Right lobe of liver (tissue), 6 donors: ENCODE measurements at regions not wholly inside any gene's neighbourhood (a gene's known extent, or its start where the extent isn't known, plus 50 kb on each side); places are given as distances from the start of the nearest gene placed in this dataset.
A peak's percentile ranks its signal among the peaks of the same experiment; 100 is the strongest.

ENCODE experiments used
- ATAC-seq, 4 donors: fragments of 200-7000 bp; cut with Tn5 transposase; one replicate each; pipeline ENCODE4 v1.9.1; 2020; ENCODE audit warnings: mild to moderate bottlenecking in 4 of 4, moderate library complexity in 4 of 4
- DNase-seq, 3 donors: peaks; one replicate each; pipeline ENCODE4 v3.0.0-alpha.2; 2020
- H3K27ac ChIP-seq, 3 donors: fragments of 200-600 bp; one replicate each; pipeline ENCODE4 v1.8.0; 2022
- H3K27me3 ChIP-seq, 2 donors: fragments of 200-600 bp; one replicate each; pipeline ENCODE4 v1.8.0; 2022
- H3K36me3 ChIP-seq, 4 donors: fragments of 200-600 bp; sonication (generic) in 1 of 4; one replicate each; pipeline versions ENCODE4 v1.5.1 to v1.8.0; 2017 to 2022; ENCODE audit warnings: control low read depth in 1 of 4
- H3K4me1 ChIP-seq, 4 donors: fragments of 200-600 bp; sonication (generic) in 1 of 4; one replicate each; pipeline versions ENCODE4 v1.5.1 to v1.8.0; 2017 to 2022; ENCODE audit warnings: control low read depth in 1 of 4
- H3K4me3 ChIP-seq, 3 donors: fragments of 200-600 bp; one replicate each; pipeline ENCODE4 v1.8.0; 2022
- H3K9me3 ChIP-seq, 4 donors: fragments of 200-600 bp; sonication (generic) in 1 of 4; one replicate each; pipeline versions ENCODE4 v1.5.1 to v1.8.0; 2017 to 2022; ENCODE audit warnings: control low read depth in 1 of 4
- CTCF ChIP-seq, 4 donors: fragments of 200-600 bp in 3 of 4; fragments of 450-650 bp in 1 of 4; IDR thresholded peaks; one replicate each; pipeline versions ENCODE4 v1.5.1 to v1.8.0; 2016 to 2022; ENCODE audit warnings: antibody characterized with exemption in 4 of 4, mild to moderate bottlenecking in 2 of 4
- POLR2A ChIP-seq: fragments of 450-650 bp; IDR thresholded peaks from one replicate; pipeline ENCODE4 v1.6.1; 2017; ENCODE audit warnings: antibody characterized with exemption, mild to moderate bottlenecking
- WGBS: methylation state at CpG from one replicate; pipeline ENCODE4 v1.1.6; 2018; ENCODE audit warnings: low coverage, low lambda C conversion rate; ENCODE audit not compliant: insufficient coverage; ENCODE audit errors: missing lambda C conversion rate; 5-methylcytosine and 5-hydroxymethylcytosine counted together
- intact Hi-C, 2 donors: fragments of 100-400 bp; cut with DNase I; formaldehyde crosslinking; loops; one replicate each; pipeline versions ENCODE4 v1.11.2 to v1.14.1; 2022
- donor health status: DM: no; HTN: yes; CAD: no.
- donor health status: DM: no; HTN: no; CAD: no.
- donor health status: DM: no; HTN: no; CAD: no.
- donor health status: DM: no; HTN: yes; CAD: no.
- donor health status: DM: no; HTN: yes; CAD: no.

GRCh38 chr16:86748652-86749051, 170.3 kb downstream of the FOXL1 start:
- ATAC-seq: no peak
- Histone ChIP-seq H3K4me1 (no peaks in the 10 kb centered on the region), H3K27ac (no peak overlapping the region), H3K36me3 (no peaks in the 10 kb centered on the region), H3K27me3 (no peaks in the 10 kb centered on the region), H3K9me3 (no peaks in the 10 kb centered on the region), H3K4me3 (no peak overlapping the region)
- DNase-seq: no peak
- intact Hi-C loops: no loop called here
- 50% methylated on average over 2 of the region's 3 CpGs for WGBS
- TF ChIP-seq POLR2A (no peak), CTCF (IDR thresholded peaks at IDR 0.05) (no peak)

- Histone ChIP-seq H3K36me3 (no peaks in the 10 kb centered on the region), H3K27ac (no peak overlapping the region), H3K4me3 (no peak overlapping the region), H3K9me3 (no peaks in the 10 kb centered on the region), H3K4me1 (no peaks in the 10 kb centered on the region), H3K27me3 (no peaks in the 10 kb centered on the region)
- no peak for ATAC-seq
- intact Hi-C loops: no loop called here
- TF ChIP-seq POLR2A: no peak
- TF ChIP-seq CTCF (IDR thresholded peaks at IDR 0.05): no peak
- DNase-seq: no peak
- WGBS: 35% methylated on average over 4 of the region's 12 CpGs
Measured at GRCh38 chr16:86751076-86752030, 173.0 kb downstream of the FOXL1 start.

DNA sequence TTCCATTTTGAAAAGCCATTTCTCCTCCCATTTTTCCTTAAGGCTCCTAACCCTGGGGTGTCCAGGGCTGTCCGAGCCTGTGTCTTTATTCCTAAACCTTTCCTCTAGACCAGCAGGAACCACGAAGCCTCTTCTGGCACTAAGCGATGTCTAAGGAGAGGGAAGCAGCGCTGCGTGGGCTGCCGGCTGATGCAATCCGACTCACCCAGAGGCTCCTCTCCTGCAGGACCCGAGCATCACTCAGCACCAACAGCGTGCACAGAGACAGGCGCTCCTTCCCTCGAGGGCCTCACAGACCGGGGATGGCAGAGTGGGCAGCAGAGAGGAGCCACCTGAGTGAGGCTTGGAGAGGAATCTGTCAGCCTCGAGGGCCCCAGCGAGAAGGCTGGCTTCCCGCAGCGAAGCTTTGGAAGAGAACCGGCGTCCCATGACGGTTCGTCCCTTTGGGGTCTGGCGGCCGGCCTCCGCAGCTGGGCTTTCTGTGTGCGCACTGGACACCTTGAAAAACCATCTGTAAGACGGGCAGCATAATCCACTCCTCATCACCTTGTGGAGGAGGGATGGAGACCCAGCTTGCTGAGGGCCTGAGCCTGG, 174.3 kb downstream of the FOXL1 start:
- no peak for DNase-seq

GRCh38 chr16:86753399-86753798, 175.1 kb downstream of the FOXL1 start:
- TF ChIP-seq POLR2A: no peak
- no peak overlapping the region for H3K27ac ChIP-seq
- intact Hi-C loops: no loop called here
- H3K27me3 ChIP-seq: no peaks in the 10 kb centered on the region
- no peak overlapping the region for H3K4me3 ChIP-seq
- WGBS: 48% methylated on average over 15 of the region's 15 CpGs
- DNase-seq (no peak), ATAC-seq (no peak)
- no peaks in the 10 kb centered on the region for H3K4me1 ChIP-seq
- H3K9me3 ChIP-seq: no peaks in the 10 kb centered on the region
- H3K36me3 ChIP-seq: no peaks in the 10 kb centered on the region

More for the DNA sequence above, 174.3 kb downstream of the FOXL1 start:
- WGBS: 66% methylated on average over 8 of the region's 25 CpGs
- H3K4me3 ChIP-seq: no peak overlapping the region
- intact Hi-C loops: no loop called here
- no peaks in the 10 kb centered on the region for H3K9me3 ChIP-seq
- no peak for ATAC-seq
- H3K27me3 ChIP-seq: no peaks in the 10 kb centered on the region
- H3K4me1 ChIP-seq: no peaks in the 10 kb centered on the region
- TF ChIP-seq CTCF (IDR thresholded peaks at IDR 0.05) (no peak), POLR2A (no peak)
- H3K27ac ChIP-seq: no peak overlapping the region
- no peaks in the 10 kb centered on the region for H3K36me3 ChIP-seq

GRCh38 chr16:86755571-86756006, 177.2 kb downstream of the FOXL1 start:
- Histone ChIP-seq H3K9me3 (no peaks in the 10 kb centered on the region), H3K27ac (peak overlapping the region in 1 of 3 donors; percentile 3), H3K27me3 (no peaks in the 10 kb centered on the region), H3K36me3 (no peaks in the 10 kb centered on the region), H3K4me1 (no peaks in the 10 kb centered on the region), H3K4me3 (no peak overlapping the region)
- peak; percentile 58 to 86 (median 66) for ATAC-seq
- peak in 1 of 3 donors; percentile 48 for DNase-seq
- 31% methylated on average over 6 of the region's 13 CpGs for WGBS
- intact Hi-C loops: no loop called here
- TF ChIP-seq CTCF (IDR thresholded peaks at IDR 0.05) (no peak), POLR2A (no peak)
